GM12874 (cell line): ENCODE measurements at regions not wholly inside any gene's neighbourhood (a gene's known extent, or its start where the extent isn't known, plus 50 kb on each side); places are given as distances from the start of the nearest gene placed in this dataset.

Experiments used
- TF ChIP-seq, protein P1 (sequence below): IDR thresholded peaks from 2 replicates; pipeline ENCODE4 v1.5.1; 2011; ENCODE audit warnings: low read depth, mild to moderate bottlenecking, control low read depth, low read length, moderate library complexity; ENCODE audit not compliant: insufficient read depth

- TF ChIP-seq, protein P1, sequence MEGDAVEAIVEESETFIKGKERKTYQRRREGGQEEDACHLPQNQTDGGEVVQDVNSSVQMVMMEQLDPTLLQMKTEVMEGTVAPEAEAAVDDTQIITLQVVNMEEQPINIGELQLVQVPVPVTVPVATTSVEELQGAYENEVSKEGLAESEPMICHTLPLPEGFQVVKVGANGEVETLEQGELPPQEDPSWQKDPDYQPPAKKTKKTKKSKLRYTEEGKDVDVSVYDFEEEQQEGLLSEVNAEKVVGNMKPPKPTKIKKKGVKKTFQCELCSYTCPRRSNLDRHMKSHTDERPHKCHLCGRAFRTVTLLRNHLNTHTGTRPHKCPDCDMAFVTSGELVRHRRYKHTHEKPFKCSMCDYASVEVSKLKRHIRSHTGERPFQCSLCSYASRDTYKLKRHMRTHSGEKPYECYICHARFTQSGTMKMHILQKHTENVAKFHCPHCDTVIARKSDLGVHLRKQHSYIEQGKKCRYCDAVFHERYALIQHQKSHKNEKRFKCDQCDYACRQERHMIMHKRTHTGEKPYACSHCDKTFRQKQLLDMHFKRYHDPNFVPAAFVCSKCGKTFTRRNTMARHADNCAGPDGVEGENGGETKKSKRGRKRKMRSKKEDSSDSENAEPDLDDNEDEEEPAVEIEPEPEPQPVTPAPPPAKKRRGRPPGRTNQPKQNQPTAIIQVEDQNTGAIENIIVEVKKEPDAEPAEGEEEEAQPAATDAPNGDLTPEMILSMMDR = no peak
Measured at GRCh38 chr1:117678246-117678977, 72.6 kb downstream of the TENT5C start.

DNA sequence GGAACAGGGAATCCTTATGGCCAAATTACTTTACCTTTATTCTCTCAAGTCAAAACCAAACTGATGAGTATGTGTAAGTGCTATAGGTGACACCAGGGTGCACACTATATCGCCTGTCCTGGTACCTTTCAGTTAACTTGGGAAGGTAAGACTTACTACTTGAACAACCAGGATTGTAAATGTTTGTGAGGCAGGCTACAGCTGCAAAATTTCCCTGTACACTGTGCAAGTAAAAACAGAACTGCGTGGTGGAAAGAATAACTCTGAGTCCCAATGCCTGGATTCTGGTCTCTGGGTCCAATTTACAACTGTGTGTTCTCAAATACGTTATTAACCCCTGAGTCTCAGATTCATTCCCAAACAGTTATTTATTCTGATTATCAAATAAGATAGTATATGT lies 73.5 kb downstream of the TENT5C start:
- TF ChIP-seq, protein P1 = no peak

GRCh38 chr1:117679868-117680267 lies 74.0 kb downstream of the TENT5C start:
- TF ChIP-seq, protein P1 = no peak

- TF ChIP-seq, protein P1 = no peak
Measured at GRCh38 chr1:117680316-117681002, 74.6 kb downstream of the TENT5C start.

- TF ChIP-seq, protein P1 = no peak
Measured at GRCh38 chr1:117681093-117681900, 75.4 kb downstream of the TENT5C start.

DNA sequence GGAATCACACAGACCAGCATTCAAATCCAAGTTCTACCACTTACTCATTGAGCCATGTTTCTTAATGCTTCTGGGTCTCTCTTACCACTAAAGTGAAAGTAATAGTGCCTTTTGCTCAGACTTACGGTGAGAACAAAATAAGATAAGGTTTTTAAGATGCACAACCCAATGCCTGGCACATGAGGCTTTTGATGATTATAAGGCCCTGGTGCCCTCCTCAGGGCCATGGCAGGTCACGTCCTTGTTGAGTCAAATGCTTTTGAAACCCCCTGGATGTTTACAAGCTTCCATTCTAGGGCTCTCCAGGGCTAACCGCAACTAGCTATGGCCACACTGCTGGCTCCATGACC lies 76.0 kb downstream of the TENT5C start:
- TF ChIP-seq, protein P1 = no peak

DNA sequence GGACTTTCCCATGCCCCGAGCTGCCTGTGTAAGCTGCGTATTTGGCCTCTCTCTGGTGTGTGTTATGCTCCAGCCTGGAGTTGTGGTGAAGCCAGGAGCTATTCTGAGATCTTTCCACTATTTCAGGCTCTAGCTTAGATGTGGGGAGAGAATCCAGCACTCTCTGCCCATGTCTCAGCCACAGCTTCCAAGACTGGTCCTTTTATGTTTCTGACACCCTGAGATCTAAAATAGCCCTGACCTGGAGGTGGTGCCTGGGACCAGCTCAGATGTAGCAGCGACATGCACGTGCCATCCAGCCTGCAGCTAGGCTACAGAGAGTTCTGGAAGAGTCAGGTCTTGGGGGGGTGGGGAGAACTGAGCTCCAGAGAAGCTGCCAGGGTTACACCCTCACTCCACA lies 76.5 kb downstream of the TENT5C start:
- TF ChIP-seq, protein P1 = no peak
